ENCODE measurements at regions not wholly inside any gene's neighbourhood (a gene's known extent, or its start where the extent isn't known, plus 50 kb on each side); places are given as distances from the start of the nearest gene placed in this dataset.

- TF ChIP-seq YY1 (IDR thresholded peaks at IDR 0.05; ENCODE audit: insufficient read depth, insufficient read length) (no peak), SUZ12 (IDR thresholded peaks at IDR 0.05; ENCODE audit: extremely low read depth, insufficient read depth, insufficient read length) (no peak), ZNF274 (IDR thresholded peaks at IDR 0.05; ENCODE audit: low read depth, low read length) (no peak)
Observed at GRCh38 chr7:153566324-153566723, 485.9 kb upstream of the DPP6 start.

Data from NT2/D1 (cell line).